ENCODE measurements at regions not wholly inside any gene's neighbourhood (a gene's known extent, or its start where the extent isn't known, plus 50 kb on each side); places are given as distances from the start of the nearest gene placed in this dataset.

- H3K4me3 Mint-ChIP-seq, result no peak overlapping the region
- H4K20me1 ChIP-seq (ENCODE audit: low read depth), result no peaks in the 10 kb centered on the region
- no peak for DNase-seq (ENCODE audit: low spot score)
These were observed 547.4 kb downstream of the LTN1 start for GRCh38 chr21:28445141-28445830.

GRCh38 chr21:28444557-28444956 lies 548.1 kb downstream of the LTN1 start:
- TF ChIP-seq CTCF (IDR thresholded peaks at IDR 0.05) (no peak), EZH2phosphoT487 (IDR thresholded peaks at IDR 0.05) (no peak), EZH2 (IDR thresholded peaks at IDR 0.05) (no peak)
- H3K4me1 ChIP-seq, result no peaks in the 10 kb centered on the region
- no peak overlapping the region for H3K9ac ChIP-seq
- H2AFZ ChIP-seq (replicated peaks), result no peak overlapping the region
- no peaks in the 10 kb centered on the region for H3K36me3 ChIP-seq
- DNase-seq (ENCODE audit: low spot score), result no peak
- no peak overlapping the region for H3K4me3 ChIP-seq
- Mint-ChIP-seq H3K4me3 (no peak overlapping the region), H3K4me1 (no peaks in the 10 kb centered on the region), H3K36me3 (no peaks in the 10 kb centered on the region), H3K27ac (no peak overlapping the region), H3K27me3 (ENCODE audit: insufficient read depth, low read depth) (no peaks in the 10 kb centered on the region), H3K9me3 (no peaks in the 10 kb centered on the region)
- no peaks in the 10 kb centered on the region for H3K9me3 ChIP-seq (ENCODE audit: low read depth)
- H3K79me2 ChIP-seq (ENCODE audit: low read depth), result no peaks in the 10 kb centered on the region
- H3F3A ChIP-seq (ENCODE audit: low read depth), result no peaks in the 10 kb centered on the region
- no peaks in the 10 kb centered on the region for H4K20me1 ChIP-seq (ENCODE audit: low read depth)
- no peak overlapping the region for H3K27ac ChIP-seq
- H3K4me2 ChIP-seq, result no peak overlapping the region
- no peaks in the 10 kb centered on the region for H3K27me3 ChIP-seq

More at GRCh38 chr21:28445141-28445830, 547.4 kb downstream of the LTN1 start:
- H2AFZ ChIP-seq (replicated peaks), result no peak overlapping the region
- H3K27ac ChIP-seq, result no peak overlapping the region
- no peak overlapping the region for H3K4me2 ChIP-seq
- H3K9me3 ChIP-seq (ENCODE audit: low read depth), result no peaks in the 10 kb centered on the region
- H3K4me1 ChIP-seq, result no peaks in the 10 kb centered on the region
- no peaks in the 10 kb centered on the region for H3K9me3 Mint-ChIP-seq
- H3K36me3 Mint-ChIP-seq, result no peaks in the 10 kb centered on the region
- H3K27me3 ChIP-seq, result no peaks in the 10 kb centered on the region
- H3K27ac Mint-ChIP-seq, result no peak overlapping the region
- no peaks in the 10 kb centered on the region for H3F3A ChIP-seq (ENCODE audit: low read depth)
- H3K27me3 Mint-ChIP-seq (ENCODE audit: insufficient read depth, low read depth), result no peaks in the 10 kb centered on the region
- no peak overlapping the region for H3K4me3 ChIP-seq
- no peaks in the 10 kb centered on the region for H3K36me3 ChIP-seq
- no peaks in the 10 kb centered on the region for H3K4me1 Mint-ChIP-seq
- H3K9ac ChIP-seq, result no peak overlapping the region
- no peak for TF ChIP-seq EZH2phosphoT487 (IDR thresholded peaks at IDR 0.05)
- no peak for TF ChIP-seq CTCF (IDR thresholded peaks at IDR 0.05)
- no peak for TF ChIP-seq EZH2 (IDR thresholded peaks at IDR 0.05)
- H3K79me2 ChIP-seq (ENCODE audit: low read depth), result no peaks in the 10 kb centered on the region

GRCh38 chr21:28444111-28444510 lies 548.6 kb downstream of the LTN1 start:
- no peaks in the 10 kb centered on the region for H3K36me3 Mint-ChIP-seq
- TF ChIP-seq CTCF (IDR thresholded peaks at IDR 0.05), result no peak
- TF ChIP-seq EZH2phosphoT487 (IDR thresholded peaks at IDR 0.05), result no peak
- TF ChIP-seq EZH2 (IDR thresholded peaks at IDR 0.05), result no peak
- Histone ChIP-seq H3K4me1 (no peaks in the 10 kb centered on the region), H3K4me3 (no peak overlapping the region), H3K79me2 (ENCODE audit: low read depth) (no peaks in the 10 kb centered on the region), H3K36me3 (no peaks in the 10 kb centered on the region), H4K20me1 (ENCODE audit: low read depth) (no peaks in the 10 kb centered on the region), H3K27me3 (no peaks in the 10 kb centered on the region), H3K4me2 (no peak overlapping the region), H3K9ac (no peak overlapping the region), H3F3A (ENCODE audit: low read depth) (no peaks in the 10 kb centered on the region), H2AFZ (replicated peaks) (no peak overlapping the region), H3K9me3 (ENCODE audit: low read depth) (no peaks in the 10 kb centered on the region), H3K27ac (no peak overlapping the region)
- no peaks in the 10 kb centered on the region for H3K9me3 Mint-ChIP-seq
- H3K4me3 Mint-ChIP-seq, result no peak overlapping the region
- no peak for DNase-seq (ENCODE audit: low spot score)
- H3K27me3 Mint-ChIP-seq (ENCODE audit: insufficient read depth, low read depth), result no peaks in the 10 kb centered on the region
- no peak overlapping the region for H3K27ac Mint-ChIP-seq
- H3K4me1 Mint-ChIP-seq, result no peaks in the 10 kb centered on the region
